ENCODE measurements at regions not wholly inside any gene's neighbourhood (a gene's known extent, or its start where the extent isn't known, plus 50 kb on each side); places are given as distances from the start of the nearest gene placed in this dataset.

DNA sequence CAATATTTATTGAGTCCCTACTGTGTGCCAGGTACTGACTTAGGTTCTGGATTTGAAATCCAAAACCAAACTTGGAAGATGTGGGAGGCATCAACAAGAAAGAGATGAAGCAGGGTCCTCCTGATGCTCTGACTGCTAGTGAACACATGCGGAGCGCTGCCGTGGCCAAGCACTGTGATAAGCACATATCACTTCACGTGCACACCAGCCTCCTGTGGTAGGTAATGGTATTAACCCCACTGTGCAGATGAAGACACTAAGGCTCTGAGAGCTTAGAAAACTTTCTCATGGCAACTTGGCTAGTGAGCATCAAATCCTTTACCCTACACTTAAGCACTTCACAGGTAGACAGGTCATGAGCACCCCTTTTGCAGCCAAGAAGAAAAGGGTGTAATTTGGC, 216.1 kb downstream of the HAUS1 start:
- Mint-ChIP-seq H3K36me3 (no peaks in the 10 kb centered on the region), H3K4me1 (peaks cover 19% of the 10 kb centered on the region), H3K9me3 (no peaks in the 10 kb centered on the region), H3K27me3 (ENCODE audit: low read depth) (peaks cover 13% of the 10 kb centered on the region), H3K4me3 (no peak overlapping the region), H3K27ac (no peak overlapping the region)
- TF ChIP-seq, protein P1, sequence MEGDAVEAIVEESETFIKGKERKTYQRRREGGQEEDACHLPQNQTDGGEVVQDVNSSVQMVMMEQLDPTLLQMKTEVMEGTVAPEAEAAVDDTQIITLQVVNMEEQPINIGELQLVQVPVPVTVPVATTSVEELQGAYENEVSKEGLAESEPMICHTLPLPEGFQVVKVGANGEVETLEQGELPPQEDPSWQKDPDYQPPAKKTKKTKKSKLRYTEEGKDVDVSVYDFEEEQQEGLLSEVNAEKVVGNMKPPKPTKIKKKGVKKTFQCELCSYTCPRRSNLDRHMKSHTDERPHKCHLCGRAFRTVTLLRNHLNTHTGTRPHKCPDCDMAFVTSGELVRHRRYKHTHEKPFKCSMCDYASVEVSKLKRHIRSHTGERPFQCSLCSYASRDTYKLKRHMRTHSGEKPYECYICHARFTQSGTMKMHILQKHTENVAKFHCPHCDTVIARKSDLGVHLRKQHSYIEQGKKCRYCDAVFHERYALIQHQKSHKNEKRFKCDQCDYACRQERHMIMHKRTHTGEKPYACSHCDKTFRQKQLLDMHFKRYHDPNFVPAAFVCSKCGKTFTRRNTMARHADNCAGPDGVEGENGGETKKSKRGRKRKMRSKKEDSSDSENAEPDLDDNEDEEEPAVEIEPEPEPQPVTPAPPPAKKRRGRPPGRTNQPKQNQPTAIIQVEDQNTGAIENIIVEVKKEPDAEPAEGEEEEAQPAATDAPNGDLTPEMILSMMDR (IDR thresholded peaks at IDR 0.05; ENCODE audit: unreplicated experiment) = peak; percentile 30
- no peak for DNase-seq (ENCODE audit: low spot score in 2 of 2, unreplicated experiment in 2 of 2)

DNA sequence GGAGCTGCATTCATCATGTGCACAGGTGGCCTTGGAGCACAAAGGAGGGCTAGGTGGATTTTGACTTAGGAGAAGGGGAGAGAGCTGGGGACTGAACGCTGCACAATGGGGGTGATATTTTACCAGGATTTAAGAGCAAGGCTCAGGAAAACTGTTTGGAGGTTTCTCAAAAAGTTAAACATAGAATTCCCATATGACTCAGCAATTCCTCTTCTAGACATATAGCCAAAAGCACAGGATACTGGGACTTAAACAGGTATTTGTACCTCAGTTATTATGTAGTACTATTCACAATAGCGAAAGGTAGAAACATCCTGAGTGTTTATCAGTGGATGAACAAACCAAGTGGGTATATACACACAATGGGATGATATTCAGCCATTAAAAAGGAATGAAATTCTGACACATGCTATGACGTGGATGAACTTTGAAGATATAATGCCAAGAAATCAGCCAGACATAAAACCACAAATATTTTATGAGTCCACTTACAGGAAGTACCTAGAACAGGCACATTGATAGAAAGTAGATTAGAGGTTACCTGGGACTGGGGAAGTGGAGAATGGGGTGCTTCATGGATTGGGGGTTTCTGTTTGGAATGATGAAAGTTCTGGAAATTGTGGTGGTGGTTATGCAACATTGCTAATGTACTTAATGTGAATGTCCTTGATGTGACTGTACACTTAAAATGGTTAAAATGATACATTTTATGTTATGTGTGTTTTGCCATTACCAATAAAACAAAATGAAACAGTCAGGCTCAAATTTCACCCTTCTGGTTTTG, 216.9 kb downstream of the HAUS1 start:
- no peaks in the 10 kb centered on the region for H3K36me3 Mint-ChIP-seq
- peaks cover 13% of the 10 kb centered on the region for H3K27me3 Mint-ChIP-seq (ENCODE audit: low read depth)
- no peak overlapping the region for H3K4me3 Mint-ChIP-seq
- no peak for DNase-seq (ENCODE audit: low spot score in 2 of 2, unreplicated experiment in 2 of 2)
- TF ChIP-seq, protein P1 (IDR thresholded peaks at IDR 0.05; ENCODE audit: unreplicated experiment) = no peak
- H3K27ac Mint-ChIP-seq = no peak overlapping the region
- no peaks in the 10 kb centered on the region for H3K9me3 Mint-ChIP-seq
- H3K4me1 Mint-ChIP-seq = peaks cover 19% of the 10 kb centered on the region

DNA sequence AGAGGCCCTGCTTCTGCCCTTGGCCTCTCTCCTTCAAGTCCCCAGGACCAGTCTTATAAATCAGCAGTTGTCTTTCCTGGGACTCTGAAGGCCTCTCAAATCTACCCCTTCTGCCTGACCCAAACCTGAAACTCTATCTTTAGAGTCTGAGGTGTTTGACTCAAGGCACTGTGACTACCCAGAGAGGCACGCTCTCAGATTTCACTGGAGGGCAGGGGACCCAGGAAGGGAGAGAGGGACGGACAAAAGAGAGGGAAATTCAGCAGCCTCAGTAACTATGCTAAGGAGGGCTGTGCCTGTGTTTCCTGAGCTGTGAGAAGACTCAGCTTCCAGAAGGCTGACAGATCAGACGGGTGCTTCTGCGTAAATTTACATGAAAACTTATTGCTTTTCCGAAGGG, 217.8 kb downstream of the HAUS1 start:
- no peaks in the 10 kb centered on the region for H3K36me3 Mint-ChIP-seq
- TF ChIP-seq, protein P1 (IDR thresholded peaks at IDR 0.05; ENCODE audit: unreplicated experiment) = no peak
- no peak overlapping the region for H3K27ac Mint-ChIP-seq
- no peak overlapping the region for H3K4me3 Mint-ChIP-seq
- H3K4me1 Mint-ChIP-seq = peaks cover 19% of the 10 kb centered on the region
- DNase-seq (ENCODE audit: low spot score in 2 of 2, unreplicated experiment in 2 of 2) = no peak
- H3K27me3 Mint-ChIP-seq (ENCODE audit: low read depth) = peaks cover 11% of the 10 kb centered on the region
- no peaks in the 10 kb centered on the region for H3K9me3 Mint-ChIP-seq

DNA sequence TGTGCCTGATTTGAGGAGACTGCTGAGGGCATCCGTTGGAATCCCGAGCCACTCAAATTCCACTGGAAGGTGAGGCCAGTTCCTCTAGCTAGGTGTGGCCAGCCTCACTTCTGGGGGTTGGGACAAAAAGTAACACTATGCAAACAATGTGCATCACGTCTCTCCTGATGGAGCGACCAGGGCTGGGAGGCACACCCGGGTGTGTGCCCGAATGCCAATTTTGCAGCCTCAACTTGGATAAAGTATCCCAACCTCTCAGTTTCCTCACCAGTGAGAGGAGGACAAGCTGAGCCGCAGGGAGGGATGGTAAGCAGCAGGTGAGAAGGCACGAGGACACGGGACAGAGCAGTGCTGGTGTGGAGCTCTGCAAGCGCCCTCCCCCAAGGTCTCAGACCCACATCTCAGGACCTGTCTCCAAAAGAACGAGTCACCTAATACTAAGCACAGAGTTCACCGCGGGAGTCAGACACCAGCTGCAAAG, 218.3 kb downstream of the HAUS1 start:
- Mint-ChIP-seq H3K9me3 (no peaks in the 10 kb centered on the region), H3K27ac (no peak overlapping the region), H3K4me1 (peaks cover 19% of the 10 kb centered on the region), H3K36me3 (no peaks in the 10 kb centered on the region), H3K27me3 (ENCODE audit: low read depth) (peaks cover 10% of the 10 kb centered on the region), H3K4me3 (no peak overlapping the region)
- TF ChIP-seq, protein P1 (IDR thresholded peaks at IDR 0.05; ENCODE audit: unreplicated experiment) = no peak
- DNase-seq (ENCODE audit: low spot score in 2 of 2, unreplicated experiment in 2 of 2) = no peak

DNA sequence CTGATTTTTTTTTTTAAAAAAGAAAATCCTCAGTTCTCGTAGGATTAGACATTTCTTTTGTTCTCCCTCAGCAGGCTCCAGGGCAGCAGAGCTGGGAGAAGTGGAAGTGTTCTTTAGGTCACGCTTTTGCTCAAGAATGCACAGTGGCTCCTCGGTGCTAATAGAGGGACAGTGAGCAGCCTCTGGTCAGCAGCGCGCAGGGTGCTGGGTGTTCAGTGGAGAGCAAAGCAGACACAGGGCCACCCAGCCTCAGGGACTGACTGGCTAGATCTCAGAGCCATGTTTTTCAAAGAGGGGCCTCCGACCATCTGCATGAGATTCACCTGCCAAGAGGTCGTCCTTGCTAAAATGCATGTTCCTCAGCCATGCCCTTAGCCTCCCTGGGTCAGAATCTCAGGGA, 218.8 kb downstream of the HAUS1 start:
- Mint-ChIP-seq H3K9me3 (no peaks in the 10 kb centered on the region), H3K4me3 (no peak overlapping the region), H3K4me1 (peaks cover 19% of the 10 kb centered on the region), H3K36me3 (no peaks in the 10 kb centered on the region), H3K27me3 (ENCODE audit: low read depth) (peaks cover 10% of the 10 kb centered on the region), H3K27ac (no peak overlapping the region)
- TF ChIP-seq, protein P1 (IDR thresholded peaks at IDR 0.05; ENCODE audit: unreplicated experiment) = no peak
- no peak for DNase-seq (ENCODE audit: low spot score in 2 of 2, unreplicated experiment in 2 of 2)
